Prostate gland (tissue), 2 donors: ENCODE measurements at regions not wholly inside any gene's neighbourhood (a gene's known extent, or its start where the extent isn't known, plus 50 kb on each side); places are given as distances from the start of the nearest gene placed in this dataset.

ENCODE experiments used
- POLR2AphosphoS5 ChIP-seq: sonication (generic); formaldehyde crosslinking; IDR thresholded peaks from one replicate; pipeline ENCODE4 v1.6.1; 2017; ENCODE audit warnings: antibody characterized with exemption
- TF ChIP-seq, protein P1 (sequence below), 4 experiments: fragments of 200-600 bp in 2 of 4; fragments of 450-650 bp in 2 of 4; sonication (generic) in 2 of 4; IDR thresholded peaks; 1 replicate in 3 of 4; 2 replicates in 1 of 4; pipeline ENCODE4 v1.5.1; 2016 to 2019; ENCODE audit warnings: antibody characterized with exemption in 4 of 4, mild to moderate bottlenecking in 2 of 4, moderate library complexity in 2 of 4

DNA sequence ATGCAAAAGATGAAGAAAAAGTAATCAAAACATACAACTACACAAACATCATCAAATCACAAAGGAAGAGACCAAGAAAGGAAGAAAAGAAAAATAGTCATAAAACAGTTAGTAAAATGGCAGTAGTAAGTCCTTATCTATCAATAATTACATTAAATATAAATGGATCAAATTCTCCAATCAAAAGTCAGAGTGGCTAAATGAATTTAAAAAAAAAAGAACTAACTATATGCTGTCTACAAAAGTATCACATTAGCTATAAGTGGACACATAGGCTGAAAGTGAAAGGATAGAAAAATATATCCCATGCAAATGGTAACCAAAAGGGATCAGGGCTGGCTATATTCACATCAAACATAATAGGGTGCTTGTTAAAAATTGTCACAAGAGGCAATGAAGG is 116.5 kb downstream of the NOL4 start:
- TF ChIP-seq, protein P1, sequence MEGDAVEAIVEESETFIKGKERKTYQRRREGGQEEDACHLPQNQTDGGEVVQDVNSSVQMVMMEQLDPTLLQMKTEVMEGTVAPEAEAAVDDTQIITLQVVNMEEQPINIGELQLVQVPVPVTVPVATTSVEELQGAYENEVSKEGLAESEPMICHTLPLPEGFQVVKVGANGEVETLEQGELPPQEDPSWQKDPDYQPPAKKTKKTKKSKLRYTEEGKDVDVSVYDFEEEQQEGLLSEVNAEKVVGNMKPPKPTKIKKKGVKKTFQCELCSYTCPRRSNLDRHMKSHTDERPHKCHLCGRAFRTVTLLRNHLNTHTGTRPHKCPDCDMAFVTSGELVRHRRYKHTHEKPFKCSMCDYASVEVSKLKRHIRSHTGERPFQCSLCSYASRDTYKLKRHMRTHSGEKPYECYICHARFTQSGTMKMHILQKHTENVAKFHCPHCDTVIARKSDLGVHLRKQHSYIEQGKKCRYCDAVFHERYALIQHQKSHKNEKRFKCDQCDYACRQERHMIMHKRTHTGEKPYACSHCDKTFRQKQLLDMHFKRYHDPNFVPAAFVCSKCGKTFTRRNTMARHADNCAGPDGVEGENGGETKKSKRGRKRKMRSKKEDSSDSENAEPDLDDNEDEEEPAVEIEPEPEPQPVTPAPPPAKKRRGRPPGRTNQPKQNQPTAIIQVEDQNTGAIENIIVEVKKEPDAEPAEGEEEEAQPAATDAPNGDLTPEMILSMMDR (IDR thresholded peaks at IDR 0.05), result no peak
- TF ChIP-seq POLR2AphosphoS5, result no peak
